Fibroblast of skin of back (primary cell): ENCODE measurements at regions not wholly inside any gene's neighbourhood (a gene's known extent, or its start where the extent isn't known, plus 50 kb on each side); places are given as distances from the start of the nearest gene placed in this dataset.

Experiments used
- DNase-seq: peaks from one replicate; pipeline ENCODE4 v3.0.0-alpha.2; 2013

GRCh38 chr3:170780471-170780870 is 89.5 kb downstream of the RPL22L1 start:
- DNase-seq, result no peak

- DNase-seq, result no peak
Observed at GRCh38 chr3:170778240-170779217, 91.5 kb downstream of the RPL22L1 start.

DNA sequence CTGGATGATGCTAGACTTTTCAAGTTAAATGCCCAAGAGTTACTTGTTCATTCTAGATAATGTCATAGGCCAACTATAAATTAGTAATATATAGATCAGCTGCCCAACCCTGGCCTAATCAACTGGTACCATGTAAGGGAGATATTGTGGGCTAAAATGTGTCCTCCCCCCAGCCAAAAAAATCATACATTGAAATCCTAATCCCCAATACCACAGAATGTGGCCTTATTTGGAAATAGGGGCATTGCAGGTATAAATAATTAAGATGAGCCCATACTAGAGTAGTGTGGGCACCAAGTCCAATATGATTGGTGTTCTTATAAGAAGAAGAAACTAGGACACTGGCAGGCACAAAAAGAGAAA is 92.5 kb downstream of the RPL22L1 start:
- no peak for DNase-seq

DNA sequence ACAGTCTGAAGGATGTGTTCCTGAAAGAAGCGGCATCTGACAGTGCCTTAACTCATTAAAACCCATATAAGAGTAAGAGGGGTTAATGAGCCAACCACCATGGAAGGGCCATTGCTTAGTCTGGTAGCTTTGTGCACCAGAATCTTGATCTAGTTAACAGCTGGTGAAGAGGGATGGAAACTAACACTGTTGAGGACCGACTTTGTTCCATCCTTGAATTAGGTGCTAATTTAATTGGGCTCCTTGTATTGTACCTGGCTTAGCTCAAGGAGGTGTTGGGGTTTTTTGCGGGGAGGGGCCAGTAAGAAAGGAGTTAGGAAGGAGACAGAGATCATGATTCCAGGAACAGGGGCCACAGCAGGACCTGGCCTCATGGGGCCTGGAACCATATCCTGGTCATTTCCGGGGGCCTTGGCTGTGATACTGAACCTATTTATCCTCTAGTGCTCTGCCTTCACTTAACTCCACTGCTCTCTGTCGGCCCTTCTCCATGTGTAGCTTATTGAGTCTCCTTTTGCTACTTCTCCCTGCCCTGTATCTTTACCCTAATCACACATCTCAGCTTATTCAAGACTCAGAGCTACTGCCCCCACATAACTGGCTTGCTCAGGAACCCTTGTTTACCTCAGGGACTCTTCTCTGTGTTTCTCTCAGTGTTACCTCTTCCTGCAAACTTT is 93.0 kb downstream of the RPL22L1 start:
- no peak for DNase-seq

DNA sequence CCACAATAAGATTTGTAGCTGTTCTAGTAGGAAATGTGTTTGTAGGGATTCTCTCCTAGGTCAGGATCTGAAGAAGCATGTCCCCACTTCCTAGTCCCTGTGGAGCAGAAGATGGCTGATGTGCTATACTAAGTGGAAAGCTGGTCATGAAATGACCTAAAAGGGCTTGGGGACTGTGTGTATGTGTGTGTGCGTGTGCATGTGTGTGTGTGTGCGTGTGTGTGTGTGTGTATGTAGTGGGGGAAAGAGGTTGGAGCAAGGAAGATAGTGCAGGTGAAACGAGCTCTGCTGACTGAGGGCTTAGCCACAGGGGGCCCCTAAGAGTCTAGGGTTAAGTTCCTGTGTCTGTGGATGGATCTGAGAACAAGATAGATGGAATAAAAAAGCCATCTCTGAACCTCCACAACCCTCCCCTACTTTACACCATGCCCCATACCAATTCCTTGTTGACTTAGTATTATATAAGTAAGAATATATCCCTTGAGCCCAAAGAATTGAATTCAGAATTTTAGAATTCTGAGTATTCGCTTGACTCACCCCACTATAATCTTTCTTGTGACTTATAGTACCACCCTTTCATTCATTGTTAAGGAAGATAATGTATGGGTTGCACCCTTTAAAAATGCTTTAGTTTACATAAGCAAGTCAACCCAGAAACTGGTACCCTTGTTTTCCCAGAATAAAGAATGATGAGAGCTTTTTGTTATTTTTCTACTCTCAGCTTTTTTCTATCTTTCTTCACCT is 96.1 kb downstream of the RPL22L1 start:
- DNase-seq, result peak; percentile 22

DNA sequence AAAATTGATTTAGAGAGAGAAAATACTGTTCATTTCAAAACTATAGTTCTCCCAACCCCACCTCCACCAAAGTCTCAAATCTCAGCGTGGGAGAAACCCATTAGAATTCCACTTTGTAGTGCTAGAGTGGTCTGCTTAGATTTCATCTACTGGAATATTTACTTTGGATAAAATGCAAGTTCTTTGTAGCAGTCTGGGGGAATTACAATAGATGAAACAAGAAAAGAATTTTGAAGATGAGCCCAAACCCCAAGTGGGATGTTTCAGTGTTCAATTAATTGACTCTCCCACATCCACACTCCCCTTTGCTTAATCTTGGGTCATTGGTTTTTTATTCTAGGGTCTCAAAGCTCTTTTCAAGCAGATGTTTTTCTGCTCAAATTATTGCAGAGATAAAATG is 97.8 kb downstream of the RPL22L1 start:
- no peak for DNase-seq

DNA sequence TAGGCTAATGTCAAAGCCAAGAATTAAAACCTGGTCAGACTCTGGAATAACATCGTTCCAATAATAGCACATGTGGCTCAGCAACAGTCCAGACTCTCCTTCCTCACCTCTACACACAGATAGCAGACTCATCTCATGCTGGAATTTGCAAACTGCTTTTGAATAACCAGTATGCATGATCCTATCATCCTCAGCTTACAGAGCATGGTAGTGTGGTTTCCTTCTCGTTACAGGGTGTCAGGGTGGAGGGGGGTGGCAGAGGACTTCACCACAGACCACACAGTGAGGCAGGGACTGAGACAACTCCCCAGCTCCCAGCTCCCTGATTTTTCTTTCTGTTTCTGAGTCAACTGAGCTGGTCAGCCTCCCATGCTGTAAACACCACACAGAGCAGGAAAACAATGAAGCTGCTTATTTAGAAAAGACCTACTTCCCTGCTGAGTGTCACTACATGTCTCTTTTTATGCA is 101.6 kb downstream of the RPL22L1 start:
- DNase-seq, result peak; percentile 64

- DNase-seq, result no peak
Observed at GRCh38 chr3:170767576-170767941, 102.4 kb downstream of the RPL22L1 start.

GRCh38 chr3:170766823-170767575 is 103.0 kb downstream of the RPL22L1 start:
- DNase-seq, result no peak

DNA sequence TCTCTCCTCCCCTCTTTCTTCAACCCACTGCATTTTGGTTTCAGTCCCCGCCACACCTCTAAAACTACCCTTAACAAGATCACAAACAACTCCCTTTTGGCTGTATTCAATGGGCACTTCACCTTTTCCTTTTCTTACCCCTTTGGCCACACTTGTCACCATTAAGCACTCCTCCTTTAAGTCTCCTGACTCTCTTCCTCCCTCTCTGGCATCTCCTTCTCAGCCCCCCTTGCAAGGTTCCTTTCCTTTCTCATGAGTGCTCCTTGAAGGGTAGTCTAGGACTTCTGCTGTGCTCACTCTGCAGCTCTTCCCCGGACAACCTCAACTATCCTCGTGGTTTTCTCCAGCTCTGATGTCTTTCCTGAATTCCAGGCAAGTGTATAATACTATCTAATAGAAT is 103.7 kb downstream of the RPL22L1 start:
- no peak for DNase-seq

DNA sequence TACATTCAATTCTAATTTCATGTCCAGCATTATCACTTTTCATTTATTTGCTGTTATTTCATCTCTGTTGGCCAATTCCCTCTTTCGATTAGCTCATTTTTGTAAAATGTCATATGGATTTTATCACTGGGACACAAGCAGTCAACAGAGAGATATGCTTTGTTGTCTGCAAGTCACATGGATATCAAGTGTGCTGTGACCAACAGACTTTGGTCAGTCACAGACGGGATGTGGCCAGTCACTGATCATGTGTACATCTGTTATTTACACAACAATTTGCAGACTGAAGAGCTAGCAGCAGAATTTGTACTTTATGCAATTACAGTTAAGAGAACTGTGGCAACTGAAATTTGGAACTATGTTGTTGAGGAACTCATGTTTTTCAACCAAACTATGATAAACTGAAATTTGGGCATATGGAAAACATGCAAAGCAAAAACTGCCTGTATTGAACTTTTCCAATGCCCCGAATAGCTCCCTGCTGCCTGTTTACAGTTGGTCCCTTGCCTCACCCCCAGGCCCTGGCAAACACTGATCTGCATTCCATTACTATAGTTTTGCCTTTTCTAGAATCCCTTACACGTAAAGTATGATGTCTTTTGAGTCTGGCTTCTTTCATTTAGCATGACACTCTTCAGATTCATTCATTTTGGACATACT is 104.4 kb downstream of the RPL22L1 start:
- no peak for DNase-seq

- no peak for DNase-seq
Observed at GRCh38 chr3:170764017-170764416, 106.0 kb downstream of the RPL22L1 start.

- no peak for DNase-seq
Observed at GRCh38 chr3:170762064-170762463, 107.9 kb downstream of the RPL22L1 start.

- no peak for DNase-seq
Observed at GRCh38 chr3:170761103-170761502, 108.9 kb downstream of the RPL22L1 start.

DNA sequence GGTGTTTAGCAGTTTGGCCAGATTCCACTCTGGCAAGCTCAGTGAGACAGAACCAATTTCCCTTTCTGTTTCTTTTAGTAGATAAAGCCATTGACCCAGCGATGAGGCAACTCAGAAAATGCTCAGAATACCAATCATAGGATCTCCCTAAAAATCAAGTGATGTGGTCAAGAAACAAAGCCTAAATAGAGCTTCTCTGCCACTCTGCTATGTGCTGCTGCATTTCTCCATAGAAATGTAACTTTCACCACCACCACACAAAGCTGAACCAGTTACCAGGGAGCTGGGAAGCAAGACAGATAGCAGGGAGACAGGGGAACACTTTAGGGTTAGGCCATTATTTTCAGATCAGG is 109.8 kb downstream of the RPL22L1 start:
- DNase-seq, result peak; percentile 39

DNA sequence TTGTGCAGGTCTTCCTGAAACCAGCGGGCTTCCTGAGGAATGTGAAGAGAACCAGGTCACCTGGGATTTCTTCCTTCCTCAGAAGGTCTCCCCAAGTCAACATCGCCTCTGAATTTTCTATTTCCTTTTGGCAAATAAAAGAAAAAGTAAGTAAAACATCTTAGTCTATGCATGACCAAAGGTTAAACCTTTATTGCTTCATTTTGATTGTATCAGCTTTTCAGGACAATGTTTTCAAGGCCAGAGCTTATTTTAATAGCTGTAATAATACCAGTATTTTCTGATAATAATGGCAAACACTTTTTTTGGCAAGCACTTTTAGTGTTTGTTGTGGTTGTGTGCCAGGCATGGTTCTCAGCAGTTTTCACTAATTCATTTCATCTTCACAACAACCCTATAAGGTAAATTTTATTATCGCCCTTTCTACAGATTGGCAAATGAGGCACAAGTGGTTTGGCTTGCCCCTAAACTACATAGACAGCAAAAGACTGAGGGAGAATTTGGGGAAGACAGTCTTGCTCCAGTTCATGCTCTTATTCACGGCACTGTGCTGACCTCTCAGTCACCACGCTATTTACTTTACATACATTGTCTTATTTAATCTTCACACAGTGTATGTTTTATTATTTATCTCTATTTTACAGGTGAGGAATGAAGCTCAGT is 110.4 kb downstream of the RPL22L1 start:
- no peak for DNase-seq

GRCh38 chr3:170757038-170757437 is 113.0 kb downstream of the RPL22L1 start:
- DNase-seq, result no peak

DNA sequence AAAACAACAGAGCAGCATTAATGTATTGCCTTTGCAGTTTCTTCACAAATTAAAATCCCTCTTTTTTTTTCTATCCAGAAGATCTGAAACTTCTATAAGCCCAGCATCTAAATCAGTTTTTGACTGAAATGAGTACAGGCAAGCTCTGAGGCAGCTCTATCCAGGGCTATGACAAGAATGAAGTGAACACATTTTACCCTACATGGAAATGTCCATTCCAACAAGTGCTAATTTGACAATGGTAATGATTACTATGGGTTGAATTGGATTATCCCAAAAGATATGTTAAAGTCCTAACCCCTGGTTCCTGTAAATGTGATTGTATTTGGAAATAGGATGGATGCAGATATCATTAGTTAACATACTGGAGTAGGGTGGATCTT is 115.7 kb downstream of the RPL22L1 start:
- no peak for DNase-seq

GRCh38 chr3:170753421-170754310 is 116.3 kb downstream of the RPL22L1 start:
- peak; percentile 54 for DNase-seq

DNA sequence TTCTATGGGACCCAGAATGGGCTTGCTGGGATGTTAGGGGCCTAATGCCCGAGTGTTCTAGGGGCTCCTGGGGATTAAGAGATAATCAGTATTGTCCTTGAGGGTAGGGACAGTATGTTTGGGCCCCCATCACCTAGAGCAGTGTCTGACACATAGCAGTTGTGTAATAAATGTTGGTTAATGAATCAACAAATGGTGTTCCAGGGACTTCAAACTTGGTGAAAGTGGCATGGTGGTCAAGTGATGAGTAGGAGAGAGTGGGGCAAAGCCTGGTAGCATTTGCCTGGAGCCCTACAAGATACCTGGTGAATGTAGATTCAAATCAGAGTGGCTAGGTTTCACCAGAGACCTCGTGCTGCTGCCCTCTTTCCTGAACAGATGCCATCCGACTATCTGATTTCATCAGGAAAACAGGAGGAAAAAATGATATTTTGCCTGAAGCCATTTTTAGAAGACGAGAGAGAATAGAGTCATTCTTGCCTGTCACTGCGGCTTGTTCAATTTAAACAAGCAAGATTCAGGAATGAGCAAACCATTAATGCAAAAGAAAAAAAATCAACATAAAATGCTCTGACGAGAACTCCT is 117.3 kb downstream of the RPL22L1 start:
- no peak for DNase-seq
